ENCODE measurements at regions not wholly inside any gene's neighbourhood (a gene's known extent, or its start where the extent isn't known, plus 50 kb on each side); places are given as distances from the start of the nearest gene placed in this dataset.

GRCh38 chr2:207334624-207335371, 169.1 kb upstream of the KLF7 start:
- no peaks in the 10 kb centered on the region for H3K27me3 Mint-ChIP-seq (ENCODE audit: low read depth)
- H3K36me3 Mint-ChIP-seq (ENCODE audit: low read depth) = no peaks in the 10 kb centered on the region
- no peak for DNase-seq (ENCODE audit: low spot score)
- H3K27ac Mint-ChIP-seq (ENCODE audit: unreplicated experiment) = peak overlapping the region; percentile 97
- H3K9me3 Mint-ChIP-seq (ENCODE audit: low read depth) = no peaks in the 10 kb centered on the region
- H3K4me3 Mint-ChIP-seq (ENCODE audit: unreplicated experiment) = peak overlapping the region; percentile 61
- TF ChIP-seq CTCF (IDR thresholded peaks at IDR 0.05) = no peak
- H3K4me1 Mint-ChIP-seq (ENCODE audit: low read depth) = peaks cover 68% of the 10 kb centered on the region

DNA sequence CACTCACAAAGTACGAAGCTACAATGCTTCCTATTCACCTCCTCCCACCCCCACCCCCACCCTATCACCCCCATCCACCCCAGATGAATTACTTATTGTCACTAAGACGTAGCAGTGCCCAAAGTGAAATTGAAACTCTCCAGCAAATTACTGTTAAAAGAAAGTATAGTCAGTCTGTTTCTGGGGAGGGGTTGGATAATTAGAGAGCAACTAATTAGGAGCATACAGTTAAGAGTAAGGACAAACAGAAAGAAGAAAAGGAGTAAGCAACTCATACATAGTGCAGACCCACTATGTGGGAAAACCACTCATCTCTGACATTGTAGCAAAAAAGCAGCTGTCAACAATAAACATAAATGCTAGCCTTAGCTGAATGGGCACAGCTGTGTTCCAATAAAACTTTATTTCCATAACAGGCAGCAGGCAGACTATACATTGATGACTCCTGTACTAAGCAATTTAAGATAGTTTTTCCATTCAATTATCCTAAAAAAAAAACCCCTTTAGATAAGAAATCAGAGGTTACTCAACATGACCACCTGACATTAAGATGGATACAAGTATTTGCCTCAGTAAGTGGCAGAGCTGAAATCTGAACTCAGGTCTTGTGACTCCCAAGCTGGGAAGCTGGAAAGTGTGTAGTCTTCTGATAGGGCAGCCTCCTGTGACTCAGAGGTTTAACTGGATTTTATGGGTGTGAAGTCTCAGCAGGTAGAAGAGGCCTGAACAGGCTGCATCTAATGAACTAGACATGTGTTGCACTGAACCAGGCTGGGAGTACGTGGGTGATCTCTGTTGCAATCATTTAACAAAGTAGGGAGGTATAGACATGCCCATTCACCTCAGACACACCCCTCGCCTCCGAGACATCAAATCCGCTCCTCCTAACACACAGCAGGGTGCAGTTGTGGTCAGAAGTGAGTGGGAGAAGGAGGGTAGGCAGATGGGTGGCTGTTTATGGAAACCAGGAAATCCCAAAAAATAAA, 171.8 kb upstream of the KLF7 start:
- Mint-ChIP-seq H3K36me3 (ENCODE audit: low read depth) (no peaks in the 10 kb centered on the region), H3K27me3 (ENCODE audit: low read depth) (no peaks in the 10 kb centered on the region), H3K4me3 (ENCODE audit: unreplicated experiment) (no peak overlapping the region), H3K27ac (ENCODE audit: unreplicated experiment) (peak overlapping the region; percentile 37), H3K9me3 (ENCODE audit: low read depth) (no peaks in the 10 kb centered on the region), H3K4me1 (ENCODE audit: low read depth) (peaks cover 49% of the 10 kb centered on the region)
- no peak for DNase-seq (ENCODE audit: low spot score)
- no peak for TF ChIP-seq CTCF (IDR thresholded peaks at IDR 0.05)

- peaks cover 47% of the 10 kb centered on the region for H3K4me1 Mint-ChIP-seq (ENCODE audit: low read depth)
- no peaks in the 10 kb centered on the region for H3K36me3 Mint-ChIP-seq (ENCODE audit: low read depth)
- no peaks in the 10 kb centered on the region for H3K27me3 Mint-ChIP-seq (ENCODE audit: low read depth)
- DNase-seq (ENCODE audit: low spot score) = no peak
- no peak overlapping the region for H3K27ac Mint-ChIP-seq (ENCODE audit: unreplicated experiment)
- TF ChIP-seq CTCF (IDR thresholded peaks at IDR 0.05) = no peak
- no peak overlapping the region for H3K4me3 Mint-ChIP-seq (ENCODE audit: unreplicated experiment)
- no peaks in the 10 kb centered on the region for H3K9me3 Mint-ChIP-seq (ENCODE audit: low read depth)
Measured at GRCh38 chr2:207338220-207338607, 172.5 kb upstream of the KLF7 start.

DNA sequence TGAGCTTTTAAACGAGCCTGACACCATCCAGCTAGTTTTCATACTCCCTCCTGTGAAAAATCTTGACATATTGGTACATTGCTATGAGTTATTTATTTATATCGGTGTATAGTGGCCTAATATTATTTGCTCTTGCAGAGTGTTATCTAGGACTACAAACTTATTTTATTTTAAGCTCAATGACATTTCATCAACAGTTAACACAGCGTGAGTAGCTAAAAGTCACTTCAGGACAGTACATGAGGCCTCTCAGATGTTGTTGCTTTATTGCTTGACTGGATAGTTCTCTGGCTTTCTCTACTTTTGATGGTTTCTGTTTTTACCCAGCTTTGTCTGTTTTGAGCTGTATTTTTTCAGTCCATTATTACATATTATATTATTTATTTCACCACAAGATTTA, 172.9 kb upstream of the KLF7 start:
- Mint-ChIP-seq H3K36me3 (ENCODE audit: low read depth) (peaks cover 2% of the 10 kb centered on the region), H3K4me3 (ENCODE audit: unreplicated experiment) (no peak overlapping the region), H3K4me1 (ENCODE audit: low read depth) (peaks cover 43% of the 10 kb centered on the region), H3K9me3 (ENCODE audit: low read depth) (no peaks in the 10 kb centered on the region), H3K27ac (ENCODE audit: unreplicated experiment) (no peak overlapping the region), H3K27me3 (ENCODE audit: low read depth) (no peaks in the 10 kb centered on the region)
- TF ChIP-seq CTCF (IDR thresholded peaks at IDR 0.05) = no peak
- DNase-seq (ENCODE audit: low spot score) = no peak

- no peak for TF ChIP-seq CTCF (IDR thresholded peaks at IDR 0.05)
- Mint-ChIP-seq H3K36me3 (ENCODE audit: low read depth) (peaks cover 6% of the 10 kb centered on the region), H3K9me3 (ENCODE audit: low read depth) (peaks cover 9% of the 10 kb centered on the region), H3K4me3 (ENCODE audit: unreplicated experiment) (no peak overlapping the region), H3K27ac (ENCODE audit: unreplicated experiment) (no peak overlapping the region), H3K4me1 (ENCODE audit: low read depth) (peaks cover 19% of the 10 kb centered on the region), H3K27me3 (ENCODE audit: low read depth) (no peaks in the 10 kb centered on the region)
- DNase-seq (ENCODE audit: low spot score) = no peak
Measured at GRCh38 chr2:207341112-207341750, 175.5 kb upstream of the KLF7 start.

All from chondrocyte (in vitro differentiated cells).